Trophoblast cell (in vitro differentiated cells and primary cell): ENCODE measurements at regions not wholly inside any gene's neighbourhood (a gene's known extent, or its start where the extent isn't known, plus 50 kb on each side); places are given as distances from the start of the nearest gene placed in this dataset.

Experiments
- DNase-seq, 2 donors: peaks; one replicate each; pipeline ENCODE4 v3.0.0-alpha.2; 2016
- H2AFZ ChIP-seq: 2 replicates; pipeline ENCODE4 v1.6.1; 2013; ENCODE audit warnings: low read length, moderate library complexity, mild to moderate bottlenecking; ENCODE audit not compliant: insufficient read depth, poor library complexity
- H2AK5ac ChIP-seq: 2 replicates; pipeline ENCODE4 v1.6.1; 2013; ENCODE audit warnings: mild to moderate bottlenecking, low read length
- H2BK120ac ChIP-seq: 2 replicates; pipeline ENCODE4 v1.6.1; 2013; ENCODE audit warnings: low read length, mild to moderate bottlenecking, moderate library complexity; ENCODE audit not compliant: insufficient read depth, poor library complexity
- H2BK12ac ChIP-seq: 2 replicates; pipeline ENCODE4 v1.6.1; 2013; ENCODE audit warnings: mild to moderate bottlenecking, low read length, moderate library complexity
- H2BK5ac ChIP-seq: 2 replicates; pipeline ENCODE4 v1.6.1; 2013; ENCODE audit warnings: low read length, low read depth, moderate library complexity, mild to moderate bottlenecking; ENCODE audit not compliant: poor library complexity
- H3K14ac ChIP-seq: 2 replicates; pipeline ENCODE4 v1.6.1; 2013; ENCODE audit warnings: mild to moderate bottlenecking, low read length
- H3K18ac ChIP-seq: 2 replicates; pipeline ENCODE4 v1.6.1; 2013; ENCODE audit warnings: mild to moderate bottlenecking, low read length
- H3K23ac ChIP-seq: 2 replicates; pipeline ENCODE4 v1.6.1; 2013; ENCODE audit warnings: low read length
- H3K27ac ChIP-seq: 2 replicates; pipeline ENCODE4 v1.5.1; 2013; ENCODE audit warnings: low read depth, mild to moderate bottlenecking, inconsistent platforms, low read length, moderate library complexity
- H3K27me3 ChIP-seq: 2 replicates; pipeline ENCODE4 v1.6.1; 2013; ENCODE audit warnings: inconsistent platforms, mild to moderate bottlenecking, low read length, moderate library complexity; ENCODE audit not compliant: insufficient read depth
- H3K36me3 ChIP-seq, 2 experiments: 1 replicate in 1 of 2; 2 replicates in 1 of 2; pipeline ENCODE4 v1.6.1; 2013; ENCODE audit warnings: low read length in 2 of 2, mild to moderate bottlenecking in 2 of 2, moderate library complexity in 1 of 2; ENCODE audit not compliant: insufficient read depth in 2 of 2, control insufficient read depth in 1 of 2
- H3K4ac ChIP-seq: 2 replicates; pipeline ENCODE4 v1.6.1; 2013; ENCODE audit warnings: low read depth, mild to moderate bottlenecking, low read length, moderate library complexity
- H3K4me1 ChIP-seq, 2 experiments: 1 replicate in 1 of 2; 2 replicates in 1 of 2; pipeline ENCODE4 v1.6.1; 2013; ENCODE audit warnings: low read length in 2 of 2, mild to moderate bottlenecking in 2 of 2, moderate library complexity in 1 of 2; ENCODE audit not compliant: insufficient read depth in 2 of 2, control insufficient read depth in 1 of 2
- H3K4me2 ChIP-seq: 2 replicates; pipeline ENCODE4 v1.6.1; 2013; ENCODE audit warnings: inconsistent platforms, mild to moderate bottlenecking, low read length, moderate library complexity
- H3K4me3 ChIP-seq: 2 replicates; pipeline ENCODE4 v1.5.1; 2013; ENCODE audit warnings: mild to moderate bottlenecking, low read depth, low read length, inconsistent platforms
- H3K79me1 ChIP-seq: one replicate; pipeline ENCODE4 v1.6.1; 2013; ENCODE audit warnings: low read length
- H3K79me2 ChIP-seq: 2 replicates; pipeline ENCODE4 v1.6.1; 2013; ENCODE audit warnings: low read length, mild to moderate bottlenecking; ENCODE audit not compliant: control insufficient read depth, insufficient read depth, poor library complexity
- H3K9ac ChIP-seq: 2 replicates; pipeline ENCODE4 v1.6.1; 2013; ENCODE audit warnings: mild to moderate bottlenecking, low read length
- H3K9me3 ChIP-seq: 2 replicates; pipeline ENCODE4 v1.6.1; 2013; ENCODE audit warnings: low read depth, mild to moderate bottlenecking, control low read depth, inconsistent platforms, low read length; ENCODE audit not compliant: insufficient read depth
- H4K12ac ChIP-seq: 2 replicates; pipeline ENCODE4 v1.6.1; 2013; ENCODE audit warnings: low read depth, mild to moderate bottlenecking, low read length, moderate library complexity
- H4K8ac ChIP-seq: 2 replicates; pipeline ENCODE4 v1.6.1; 2013; ENCODE audit warnings: low read depth, mild to moderate bottlenecking, low read length, moderate library complexity
- H4K91ac ChIP-seq: one replicate; pipeline ENCODE4 v1.6.1; 2013; ENCODE audit warnings: low read depth, mild to moderate bottlenecking, low read length, moderate library complexity
- WGBS: extraction: QIAGEN DNeasy Blood & Tissue Kit; methylation state at CpG from one replicate; pipeline ENCODE4 v1.1.7; 2013; ENCODE audit warnings: missing lambda C conversion rate; ENCODE audit not compliant: insufficient read length, insufficient coverage; ENCODE audit errors: extremely low coverage; 5-methylcytosine and 5-hydroxymethylcytosine counted together

DNA sequence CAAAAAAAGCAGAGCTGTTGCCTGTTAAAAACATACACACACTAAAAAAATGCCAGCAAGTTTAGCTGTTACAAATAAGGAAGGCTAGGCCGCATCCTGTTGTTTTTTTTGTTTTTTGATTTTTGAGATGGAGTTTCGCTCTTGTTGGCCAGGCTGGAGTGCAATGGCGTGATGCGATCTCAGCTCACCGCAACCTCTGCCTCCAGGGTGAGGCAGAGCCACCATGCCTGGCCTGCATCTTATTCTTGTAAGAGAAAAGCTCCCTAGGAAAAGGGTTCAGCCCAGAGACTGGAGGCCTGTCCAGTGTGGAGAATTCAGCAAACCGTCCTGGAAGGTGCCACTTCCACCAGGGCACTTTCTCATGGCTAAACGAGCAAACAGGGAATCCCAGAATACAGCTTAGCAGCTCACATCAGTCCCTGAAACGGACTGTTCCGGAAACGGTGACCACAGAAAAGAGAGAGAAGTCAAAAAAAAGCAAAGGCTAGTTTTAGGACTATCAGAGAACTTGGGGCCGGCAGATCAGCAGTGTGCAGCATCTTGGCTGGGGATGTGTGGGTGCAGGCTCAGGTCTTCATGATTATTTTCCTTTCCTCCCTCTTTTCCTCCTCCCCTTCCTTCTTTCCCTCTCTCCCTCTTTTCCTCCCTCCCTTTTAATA lies 283.6 kb downstream of the AJAP1 start:
- Histone ChIP-seq H2BK120ac (no peak overlapping the region), H2BK12ac (no peak overlapping the region), H4K8ac (no peak overlapping the region), H3K79me2 (no peaks in the 10 kb centered on the region), H3K14ac (no peak overlapping the region), H4K91ac (no peak overlapping the region), H3K27me3 (no peaks in the 10 kb centered on the region), H3K79me1 (no peaks in the 10 kb centered on the region), H3K18ac (no peak overlapping the region), H3K9ac (no peak overlapping the region), H3K9me3 (peaks cover 12% of the 10 kb centered on the region), H3K4me2 (no peak overlapping the region), H3K36me3 (no peaks in the 10 kb centered on the region), H2BK5ac (no peak overlapping the region), H4K12ac (no peak overlapping the region), H3K4me1 (no peaks in the 10 kb centered on the region), H2AFZ (no peak overlapping the region), H3K4ac (no peak overlapping the region), H3K4me3 (no peak overlapping the region), H3K23ac (no peak overlapping the region), H2AK5ac (no peak overlapping the region), H3K27ac (no peak overlapping the region)
- WGBS: no CpG with 5 or more reads among the region's 11 CpGs
- DNase-seq: no peak

DNA sequence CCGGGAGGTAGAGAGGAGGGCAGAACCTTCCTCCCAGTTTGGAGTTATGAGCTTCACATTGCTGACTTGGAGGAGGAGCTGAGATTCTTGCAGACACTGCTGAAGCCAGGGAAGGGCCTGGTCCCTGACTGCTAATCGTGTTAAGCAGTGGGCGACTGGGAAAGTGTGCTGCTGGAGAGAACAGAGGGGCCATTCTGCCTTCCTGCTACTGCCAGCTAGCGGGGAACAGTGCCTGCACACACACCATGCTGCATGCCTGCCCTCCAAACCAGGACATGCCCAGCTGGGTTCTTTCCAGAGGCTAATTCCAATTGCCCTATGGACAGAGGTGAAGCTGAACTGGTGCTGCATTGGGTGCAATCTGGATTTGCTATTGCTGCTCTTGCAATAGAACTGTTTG lies 281.4 kb downstream of the AJAP1 start:
- H3K23ac ChIP-seq: no peak overlapping the region
- H2AK5ac ChIP-seq: no peak overlapping the region
- no peak overlapping the region for H2BK12ac ChIP-seq
- no peak overlapping the region for H3K4ac ChIP-seq
- H3K36me3 ChIP-seq: no peaks in the 10 kb centered on the region
- H3K9ac ChIP-seq: no peak overlapping the region
- H3K4me1 ChIP-seq: no peaks in the 10 kb centered on the region
- no CpG with 5 or more reads among the region's 4 CpGs for WGBS
- no peak overlapping the region for H3K4me3 ChIP-seq
- no peak overlapping the region for H4K8ac ChIP-seq
- no peak for DNase-seq
- H3K4me2 ChIP-seq: no peak overlapping the region
- no peaks in the 10 kb centered on the region for H3K27me3 ChIP-seq
- peaks cover 4% of the 10 kb centered on the region for H3K9me3 ChIP-seq
- no peak overlapping the region for H3K18ac ChIP-seq
- H2BK5ac ChIP-seq: no peak overlapping the region
- no peaks in the 10 kb centered on the region for H3K79me2 ChIP-seq
- no peak overlapping the region for H4K12ac ChIP-seq
- no peak overlapping the region for H2BK120ac ChIP-seq
- no peak overlapping the region for H2AFZ ChIP-seq
- no peak overlapping the region for H4K91ac ChIP-seq
- H3K79me1 ChIP-seq: no peaks in the 10 kb centered on the region
- H3K27ac ChIP-seq: no peak overlapping the region
- H3K14ac ChIP-seq: no peak overlapping the region

DNA sequence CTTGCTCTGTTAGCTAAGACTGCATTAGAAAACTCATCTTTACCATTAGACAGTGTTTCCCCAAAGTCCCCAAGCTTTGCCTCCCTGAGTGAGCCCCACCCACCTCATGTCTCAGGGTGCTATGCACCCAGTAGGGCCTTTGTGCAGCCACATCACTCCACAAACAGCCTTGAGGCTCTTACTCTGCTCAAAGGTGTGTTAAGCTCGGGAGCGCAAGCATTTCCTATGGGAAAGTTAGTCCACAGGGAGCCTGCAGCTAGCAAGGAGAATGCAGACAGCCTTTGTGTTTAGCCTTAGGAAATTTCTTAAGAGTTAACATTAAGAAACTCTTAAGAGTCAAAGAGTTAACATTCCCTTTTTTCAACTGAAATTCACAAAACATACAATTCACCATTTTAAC lies 278.8 kb downstream of the AJAP1 start:
- Histone ChIP-seq H3K4me3 (no peak overlapping the region), H3K9me3 (peaks cover 2% of the 10 kb centered on the region), H4K8ac (no peak overlapping the region), H2BK120ac (no peak overlapping the region), H2BK5ac (no peak overlapping the region), H3K23ac (no peak overlapping the region), H3K4me1 (no peaks in the 10 kb centered on the region), H3K79me1 (no peaks in the 10 kb centered on the region), H3K4ac (no peak overlapping the region), H3K14ac (no peak overlapping the region), H3K27ac (no peak overlapping the region), H4K91ac (no peak overlapping the region), H4K12ac (no peak overlapping the region), H2AK5ac (no peak overlapping the region), H3K18ac (no peak overlapping the region), H3K27me3 (no peaks in the 10 kb centered on the region), H3K36me3 (no peaks in the 10 kb centered on the region), H3K79me2 (no peaks in the 10 kb centered on the region), H2AFZ (no peak overlapping the region), H3K4me2 (no peak overlapping the region), H3K9ac (no peak overlapping the region), H2BK12ac (no peak overlapping the region)
- no CpG with 5 or more reads among the region's 2 CpGs for WGBS
- DNase-seq: no peak

DNA sequence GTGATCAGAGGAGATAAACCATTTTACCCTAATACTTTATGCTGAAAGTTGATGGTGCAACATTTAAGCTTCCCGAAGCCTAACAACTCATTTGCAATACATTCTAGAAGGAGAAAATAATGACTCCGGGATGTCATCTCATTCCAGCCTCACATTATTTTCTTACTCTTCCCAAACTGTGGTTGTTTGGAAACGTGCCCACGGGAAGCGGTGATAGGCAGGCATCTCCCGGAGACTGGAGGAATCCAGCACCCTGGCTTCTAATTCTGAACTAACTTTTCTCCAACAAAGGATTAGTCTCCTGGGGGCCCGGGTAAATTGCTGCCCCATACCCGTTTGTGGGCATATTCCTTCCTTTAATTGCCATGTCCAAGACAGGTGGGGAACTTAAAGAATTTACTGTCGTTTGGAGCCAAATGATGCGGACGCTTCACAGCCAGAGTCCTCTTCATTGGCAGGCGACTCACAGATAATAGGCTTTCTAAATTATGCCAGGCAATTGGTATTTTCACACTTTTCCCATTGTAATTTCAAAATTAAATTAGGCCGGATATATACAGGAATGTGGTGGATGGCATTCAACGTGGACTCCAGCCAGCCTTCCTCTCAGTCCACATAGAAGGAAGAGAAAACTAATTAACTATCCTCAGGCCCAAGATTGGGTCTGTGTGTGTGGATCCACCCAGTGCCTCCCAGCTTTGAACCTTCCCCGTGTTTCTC lies 278.1 kb downstream of the AJAP1 start:
- H2BK120ac ChIP-seq: no peak overlapping the region
- no peak for DNase-seq
- H3K4me3 ChIP-seq: no peak overlapping the region
- H3K27ac ChIP-seq: no peak overlapping the region
- H3K14ac ChIP-seq: no peak overlapping the region
- H3K79me1 ChIP-seq: no peaks in the 10 kb centered on the region
- H4K91ac ChIP-seq: no peak overlapping the region
- no peak overlapping the region for H2AFZ ChIP-seq
- no peak overlapping the region for H4K8ac ChIP-seq
- H3K4ac ChIP-seq: no peak overlapping the region
- H3K4me2 ChIP-seq: no peak overlapping the region
- H3K4me1 ChIP-seq: no peaks in the 10 kb centered on the region
- no peak overlapping the region for H3K9ac ChIP-seq
- no peak overlapping the region for H2BK5ac ChIP-seq
- H3K79me2 ChIP-seq: no peaks in the 10 kb centered on the region
- no peaks in the 10 kb centered on the region for H3K27me3 ChIP-seq
- H2AK5ac ChIP-seq: no peak overlapping the region
- no peak overlapping the region for H3K23ac ChIP-seq
- peaks cover 4% of the 10 kb centered on the region for H3K9me3 ChIP-seq
- H2BK12ac ChIP-seq: no peak overlapping the region
- H3K36me3 ChIP-seq: no peaks in the 10 kb centered on the region
- no peak overlapping the region for H3K18ac ChIP-seq
- no peak overlapping the region for H4K12ac ChIP-seq
- WGBS: no CpG with 5 or more reads among the region's 15 CpGs
